ENCODE measurements at regions not wholly inside any gene's neighbourhood (a gene's known extent, or its start where the extent isn't known, plus 50 kb on each side); places are given as distances from the start of the nearest gene placed in this dataset.

- H3K27ac ChIP-seq: no peak overlapping the region
- TF ChIP-seq CTCF (IDR thresholded peaks at IDR 0.05) (no peak), ZFX (IDR thresholded peaks at IDR 0.05; ENCODE audit: borderline replicate concordance) (no peak)
Measured at GRCh38 chr9:536597-537511, 304.6 kb upstream of the DMRT1 start.

DNA sequence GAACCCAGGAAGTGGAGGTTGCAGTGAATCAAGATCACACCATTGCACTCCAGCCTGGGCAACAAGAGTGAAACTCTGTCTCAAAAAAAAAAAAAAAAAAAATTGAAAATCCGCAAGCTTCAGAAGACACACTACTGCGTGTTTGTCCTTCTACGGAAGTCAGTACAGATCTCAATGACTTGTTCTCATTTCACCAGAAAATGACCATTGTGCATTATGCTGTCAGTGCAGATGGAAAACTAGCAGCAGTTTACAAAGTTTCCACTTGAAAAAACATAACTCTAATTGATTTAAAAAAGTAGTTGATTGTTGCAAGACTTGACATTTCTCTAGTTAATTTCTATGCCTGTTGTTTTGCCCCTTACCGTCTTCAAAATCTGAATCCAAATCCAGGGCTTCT lies 298.0 kb upstream of the DMRT1 start:
- H3K27ac ChIP-seq: no peak overlapping the region
- TF ChIP-seq CTCF (IDR thresholded peaks at IDR 0.05) (no peak), ZFX (IDR thresholded peaks at IDR 0.05; ENCODE audit: borderline replicate concordance) (no peak)

GRCh38 chr9:545480-545879 lies 296.0 kb upstream of the DMRT1 start:
- TF ChIP-seq CTCF (IDR thresholded peaks at IDR 0.05): no peak
- TF ChIP-seq ZFX (IDR thresholded peaks at IDR 0.05; ENCODE audit: borderline replicate concordance): no peak
- H3K27ac ChIP-seq: no peak overlapping the region

- TF ChIP-seq ZFX (IDR thresholded peaks at IDR 0.05; ENCODE audit: borderline replicate concordance) (no peak), CTCF (IDR thresholded peaks at IDR 0.05) (no peak)
- no peak overlapping the region for H3K27ac ChIP-seq
Measured at GRCh38 chr9:546235-546634, 295.3 kb upstream of the DMRT1 start.

- TF ChIP-seq CTCF (IDR thresholded peaks at IDR 0.05) (peak; percentile 22), ZFX (IDR thresholded peaks at IDR 0.05; ENCODE audit: borderline replicate concordance) (no peak)
- H3K27ac ChIP-seq: no peak overlapping the region
Measured at GRCh38 chr9:546797-547223, 294.7 kb upstream of the DMRT1 start.

DNA sequence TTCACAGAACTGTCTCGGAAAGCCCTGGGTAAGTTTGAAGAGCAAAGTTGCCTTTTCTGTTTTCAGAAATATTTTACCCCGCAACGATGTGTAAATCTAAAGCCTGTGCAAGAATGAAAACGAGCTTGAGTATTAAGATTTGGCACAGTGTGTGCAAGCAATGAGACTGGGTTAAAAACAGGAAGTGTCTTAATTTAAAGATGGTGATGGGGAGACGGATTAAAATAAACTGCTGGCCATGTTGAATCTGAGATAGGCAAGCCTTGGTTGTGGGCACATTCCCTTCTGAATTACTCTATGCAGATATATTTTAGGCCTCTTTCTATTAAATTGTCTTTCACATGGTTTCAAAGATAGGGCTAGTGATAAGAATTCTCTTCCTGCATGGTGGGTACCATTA lies 294.2 kb upstream of the DMRT1 start:
- no peak overlapping the region for H3K27ac ChIP-seq

More for the DNA sequence above, 294.2 kb upstream of the DMRT1 start:
- no peak for TF ChIP-seq CTCF (IDR thresholded peaks at IDR 0.05)
- TF ChIP-seq ZFX (IDR thresholded peaks at IDR 0.05; ENCODE audit: borderline replicate concordance): no peak

Measured in 22Rv1 (cell line).